ENCODE measurements at regions not wholly inside any gene's neighbourhood (a gene's known extent, or its start where the extent isn't known, plus 50 kb on each side); places are given as distances from the start of the nearest gene placed in this dataset.

- DNase-seq, result no peak
Observed at GRCh38 chr2:62447411-62447810, 58.6 kb downstream of the TMEM17 start.

GRCh38 chr2:62446491-62446890 lies 59.5 kb downstream of the TMEM17 start:
- DNase-seq, result no peak

DNA sequence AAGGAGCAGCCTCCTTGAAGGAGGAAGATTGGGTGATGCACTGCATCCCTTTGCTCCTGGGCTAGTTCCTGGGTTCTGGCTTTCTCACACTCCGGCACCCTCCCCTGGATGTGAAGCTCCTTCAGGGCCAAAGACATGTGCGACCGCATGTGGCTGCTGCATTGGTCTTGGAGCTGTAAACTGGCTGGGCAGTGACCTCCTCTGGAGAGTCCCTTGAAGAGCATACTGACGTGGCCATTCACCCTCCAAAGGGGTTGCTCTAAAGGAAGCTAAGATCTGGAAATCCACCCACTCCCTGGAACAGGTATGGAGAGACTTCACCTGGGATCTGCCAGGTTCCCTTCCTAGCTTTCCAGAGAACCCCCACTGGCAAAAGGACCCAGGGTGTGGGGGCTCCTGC lies 62.1 kb downstream of the TMEM17 start:
- DNase-seq, result no peak

DNA sequence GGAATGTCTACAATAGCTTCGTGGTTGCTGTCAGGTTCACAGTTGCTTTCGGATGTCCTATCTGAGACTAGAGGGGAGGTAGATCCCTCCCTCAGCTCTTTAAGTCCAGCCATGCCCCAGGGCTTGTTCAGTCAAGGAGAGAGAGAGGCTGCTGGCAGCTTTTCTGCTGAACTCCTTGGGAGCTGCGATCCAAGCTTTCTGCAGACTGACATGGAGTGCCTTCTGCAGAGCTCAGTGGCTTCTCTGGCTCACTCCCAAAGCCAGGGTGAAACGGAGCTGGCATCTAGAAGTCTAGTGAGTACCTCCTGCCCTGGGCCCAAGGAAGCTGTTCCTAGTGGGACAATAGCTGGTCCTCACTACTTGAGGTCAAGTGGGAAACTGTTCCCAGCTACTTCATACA lies 62.5 kb downstream of the TMEM17 start:
- no peak for DNase-seq

DNA sequence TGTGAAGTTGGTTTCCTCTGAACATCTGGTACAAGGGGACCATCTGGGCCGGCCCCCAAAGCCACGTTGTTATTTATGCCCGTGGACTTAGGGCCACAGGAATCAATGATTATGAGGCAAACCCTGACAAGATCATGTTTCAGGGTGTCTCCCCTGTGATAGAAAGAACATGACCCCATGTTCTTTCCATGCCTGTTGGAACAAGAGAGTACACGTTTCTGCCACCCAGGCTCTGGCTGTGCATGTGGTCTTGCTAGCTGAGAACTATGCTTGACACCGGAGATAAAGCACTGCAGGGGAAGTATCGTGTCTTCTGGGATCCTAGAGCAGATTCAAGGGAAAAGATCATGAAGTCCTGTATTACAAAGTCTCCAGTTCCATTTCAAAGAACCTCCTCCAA lies 64.2 kb downstream of the TMEM17 start:
- no peak for DNase-seq

DNA sequence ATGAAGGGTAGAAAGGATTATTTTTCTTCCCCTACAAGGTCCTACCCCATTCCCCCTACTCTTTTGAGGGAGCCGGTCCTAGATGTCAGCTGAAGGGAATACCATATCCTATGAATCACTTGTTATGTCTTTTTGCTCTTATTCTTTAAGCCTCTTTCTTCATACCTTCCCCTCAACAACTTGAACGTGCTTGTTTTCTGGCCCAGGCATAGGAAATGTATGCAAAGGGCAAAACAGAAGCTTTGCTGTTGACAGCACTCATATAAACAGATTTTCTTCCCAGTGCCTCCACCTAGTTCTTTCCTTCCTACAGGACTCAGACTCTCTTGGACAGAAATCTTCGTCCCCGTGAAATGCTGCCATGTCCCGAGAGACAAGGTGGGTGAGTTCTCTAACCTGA lies 64.6 kb downstream of the TMEM17 start:
- DNase-seq, result no peak

DNA sequence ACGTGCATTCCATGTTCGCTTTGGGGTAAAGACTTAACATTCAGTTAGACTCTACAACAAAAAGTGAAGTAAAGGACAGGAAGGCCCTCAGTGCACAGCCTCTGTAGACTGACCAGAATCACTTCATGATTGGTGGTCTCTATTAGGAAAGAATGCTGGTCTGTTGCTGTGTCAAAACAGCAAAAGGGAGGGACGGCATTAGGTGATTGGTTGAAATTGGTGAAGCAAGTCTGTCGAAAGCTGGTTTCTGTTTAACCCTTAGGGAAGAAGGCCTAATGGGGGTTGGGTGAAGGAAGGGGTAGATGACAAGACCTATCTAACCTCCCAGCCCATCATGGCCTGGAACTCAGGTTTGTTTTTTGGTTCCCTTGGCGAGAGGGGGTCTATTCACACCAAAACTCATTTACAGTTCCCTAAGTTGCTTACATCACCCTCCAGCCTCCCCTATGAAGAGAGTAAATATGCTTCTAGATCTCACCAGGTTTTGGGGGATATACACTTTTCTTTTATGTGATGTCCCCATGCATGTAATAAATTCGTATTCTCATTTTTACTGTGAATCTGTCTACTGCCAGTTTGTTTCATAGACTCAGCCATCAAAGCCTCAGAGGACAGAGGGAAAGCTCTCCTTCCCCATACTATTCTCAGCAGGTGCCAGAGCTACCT lies 65.6 kb downstream of the TMEM17 start:
- no peak for DNase-seq

DNA sequence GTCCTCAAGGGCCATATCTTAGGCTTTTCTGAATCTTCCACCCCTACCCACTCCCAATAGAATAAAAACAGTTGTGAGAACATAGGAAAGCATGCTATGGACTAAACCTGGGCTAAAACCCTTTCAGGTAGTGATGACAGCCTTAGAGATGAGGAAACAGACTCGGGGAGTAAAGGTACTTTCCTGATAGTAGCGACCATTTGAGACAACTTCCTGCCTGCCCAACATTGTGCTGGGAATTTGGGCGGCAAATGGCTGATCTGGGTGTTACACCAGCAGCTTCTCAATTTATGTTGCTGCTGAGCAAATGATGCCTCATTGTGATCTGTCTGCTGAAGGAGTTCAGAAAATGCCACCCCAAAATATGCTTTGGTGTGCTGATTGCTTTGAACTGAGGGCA lies 66.6 kb downstream of the TMEM17 start:
- DNase-seq, result no peak

GRCh38 chr2:62437785-62438184 lies 68.2 kb downstream of the TMEM17 start:
- no peak for DNase-seq

- no peak for DNase-seq
Observed at GRCh38 chr2:62435720-62436119, 70.3 kb downstream of the TMEM17 start.

- DNase-seq, result no peak
Observed at GRCh38 chr2:62432407-62432806, 73.6 kb downstream of the TMEM17 start.

GRCh38 chr2:62431512-62431911 lies 74.5 kb downstream of the TMEM17 start:
- no peak for DNase-seq

DNA sequence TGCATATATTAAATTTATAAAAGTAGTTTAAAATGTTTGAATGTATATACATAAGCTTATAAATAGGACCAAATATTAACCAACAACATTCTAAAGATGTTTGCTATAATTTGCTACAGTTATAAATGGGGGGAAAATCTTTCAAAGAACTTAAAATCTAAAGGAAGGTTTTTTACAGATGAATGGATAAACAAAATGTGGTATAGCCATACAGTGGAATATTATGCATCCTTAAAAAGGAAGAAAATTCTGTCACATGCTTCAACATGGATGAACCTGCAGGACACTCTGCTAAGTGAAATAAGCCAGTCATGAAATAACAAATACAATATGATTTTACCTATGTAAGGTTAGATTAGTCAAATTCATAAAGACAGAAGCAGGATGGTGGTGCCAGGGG lies 75.8 kb downstream of the TMEM17 start:
- no peak for DNase-seq

GRCh38 chr2:62427146-62427545 lies 78.8 kb downstream of the TMEM17 start:
- DNase-seq, result no peak

DNA sequence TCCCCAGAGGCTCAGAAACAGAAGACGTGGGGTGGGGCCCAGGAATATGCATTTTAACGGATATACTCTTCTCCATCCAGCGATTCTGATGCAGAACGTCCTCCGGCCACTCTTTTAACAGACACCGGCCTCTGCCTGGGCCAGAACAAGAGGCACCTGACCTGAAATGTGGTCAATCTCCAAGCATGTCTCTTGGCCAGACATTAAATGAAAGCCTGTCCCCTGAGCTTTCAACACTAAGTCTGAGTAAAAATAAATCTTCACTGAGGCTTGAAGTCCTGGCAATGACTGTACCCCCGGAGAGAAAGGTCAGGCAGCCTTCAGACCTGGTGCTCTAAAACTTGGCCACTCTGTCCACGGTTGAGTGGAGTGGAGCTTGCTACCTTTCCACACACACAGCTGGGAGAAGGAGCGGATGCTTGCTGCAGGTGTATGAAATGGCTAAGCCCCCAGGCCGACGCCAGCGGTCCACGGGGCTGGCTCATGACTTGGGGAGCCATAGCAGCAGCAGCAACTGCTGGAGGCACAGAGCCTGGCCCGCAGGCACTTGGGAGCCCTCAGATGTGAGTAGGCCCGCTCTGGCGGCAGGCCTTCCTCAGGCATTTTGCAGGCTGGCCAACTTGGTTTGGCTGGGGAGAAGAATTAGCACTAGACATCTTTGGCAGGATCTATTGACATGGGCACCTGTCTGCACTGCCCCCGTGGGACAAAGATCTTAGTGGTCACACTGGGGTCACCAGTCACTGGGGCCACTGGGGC lies 79.7 kb downstream of the TMEM17 start:
- no peak for DNase-seq

GRCh38 chr2:62425684-62426083 lies 80.3 kb downstream of the TMEM17 start:
- no peak for DNase-seq

- DNase-seq, result no peak
Observed at GRCh38 chr2:62424899-62425298, 81.1 kb downstream of the TMEM17 start.

DNA sequence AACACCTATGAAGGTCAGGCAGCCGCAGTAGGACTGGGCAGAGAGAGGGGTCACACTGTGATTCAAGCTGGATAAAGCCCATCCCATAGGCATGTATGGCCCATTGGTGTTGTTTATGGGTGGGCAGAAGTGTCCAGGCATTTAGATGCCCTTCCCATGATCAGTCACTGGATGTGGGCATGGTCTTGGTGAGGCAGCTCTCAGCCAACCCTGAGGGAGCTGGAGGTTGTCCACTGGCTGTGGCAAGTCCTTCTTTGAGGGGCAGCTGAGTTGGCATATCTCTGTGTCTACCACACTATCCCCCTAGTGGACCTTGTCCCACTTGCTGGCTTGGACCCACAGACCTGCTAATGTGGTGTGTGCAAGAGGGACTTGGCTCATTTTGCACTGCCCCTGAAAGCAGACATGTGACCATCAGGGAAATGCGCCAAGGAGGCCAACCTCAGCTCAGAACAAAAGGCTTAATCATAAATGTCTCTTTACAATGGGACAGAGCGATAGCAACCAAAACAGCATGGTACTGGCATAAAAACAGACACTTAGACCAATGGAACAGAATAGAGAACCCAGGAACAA lies 82.0 kb downstream of the TMEM17 start:
- DNase-seq, result no peak

GRCh38 chr2:62423235-62423634 lies 82.8 kb downstream of the TMEM17 start:
- DNase-seq, result no peak

GRCh38 chr2:62415518-62415917 lies 90.5 kb downstream of the TMEM17 start:
- DNase-seq, result no peak

- no peak for DNase-seq
Observed at GRCh38 chr2:62415019-62415431, 91.0 kb downstream of the TMEM17 start.

DNA sequence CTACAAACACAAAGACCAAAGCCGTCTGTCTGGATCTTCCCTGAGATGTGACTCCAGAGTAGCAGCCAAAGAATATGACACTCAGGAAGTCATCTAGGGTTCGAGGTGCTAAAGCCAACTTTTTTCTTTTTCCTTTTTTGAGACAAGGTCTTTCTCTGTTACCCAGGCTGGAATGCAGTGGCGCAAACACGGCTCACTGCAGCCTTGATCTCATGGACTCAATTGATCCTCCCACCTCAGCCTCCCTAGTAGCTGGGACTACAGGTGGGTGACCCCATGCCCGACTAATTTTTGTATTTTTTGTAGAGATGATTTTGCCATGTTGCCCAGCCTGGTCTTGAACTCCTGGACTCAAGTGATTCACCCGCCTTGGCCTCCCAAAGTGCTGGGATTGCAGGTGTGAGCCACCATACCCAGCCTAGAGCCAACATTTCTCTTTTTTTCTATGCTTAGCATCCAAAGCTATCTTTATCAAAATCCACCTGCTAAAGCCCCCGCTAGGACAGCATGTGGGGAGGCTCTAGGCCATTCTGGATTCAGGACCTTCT lies 92.8 kb downstream of the TMEM17 start:
- no peak for DNase-seq

GRCh38 chr2:62412347-62412742 lies 93.7 kb downstream of the TMEM17 start:
- DNase-seq, result no peak

GRCh38 chr2:62410926-62411456 lies 95.0 kb downstream of the TMEM17 start:
- no peak for DNase-seq
